CD14-positive monocyte (primary cell): ENCODE measurements at regions not wholly inside any gene's neighbourhood (a gene's known extent, or its start where the extent isn't known, plus 50 kb on each side); places are given as distances from the start of the nearest gene placed in this dataset.

Source experiments
- DNase-seq, 3 donors: peaks; one replicate each; pipeline ENCODE4 v3.0.0-alpha.2; 2011 to 2022
- H2AFZ ChIP-seq: 2 replicates; pipeline ENCODE4 v1.6.0; 2012; ENCODE audit warnings: mild to moderate bottlenecking, low read depth, low read length, inconsistent platforms; ENCODE audit not compliant: insufficient read depth, poor library complexity, severe bottlenecking
- H3K27ac ChIP-seq, 2 donors: 1 replicate in 1 of 2; 2 replicates in 1 of 2; pipeline ENCODE4 v1.5.1; 2012 to 2013; ENCODE audit warnings: low read length in 2 of 2, control low read depth in 1 of 2, inconsistent platforms in 1 of 2, low read depth in 1 of 2, mild to moderate bottlenecking in 1 of 2
- H3K27me3 ChIP-seq, 2 donors: one replicate each; pipeline versions ENCODE4 v1.6.0 to v1.6.1; 2011 to 2013; ENCODE audit warnings: low read length in 2 of 2; ENCODE audit not compliant: control insufficient read depth in 2 of 2, insufficient read depth in 2 of 2
- H3K36me3 ChIP-seq, 2 donors: replicated peaks in 1 of 2; 1 replicate in 1 of 2; 2 replicates in 1 of 2; pipeline versions ENCODE4 v1.5.1 to v1.6.1; 2012 to 2013; ENCODE audit warnings: low read length in 2 of 2, control low read depth in 1 of 2, inconsistent platforms in 1 of 2, mild to moderate bottlenecking in 1 of 2; ENCODE audit not compliant: insufficient read depth in 2 of 2, control insufficient read depth in 1 of 2
- H3K4me1 ChIP-seq, 2 donors: 1 replicate in 1 of 2; 2 replicates in 1 of 2; pipeline versions ENCODE4 v1.5.1 to v1.6.1; 2012 to 2013; ENCODE audit warnings: low read length in 2 of 2, control low read depth in 1 of 2, inconsistent platforms in 1 of 2, mild to moderate bottlenecking in 1 of 2, moderate library complexity in 1 of 2; ENCODE audit not compliant: insufficient read depth in 2 of 2, control insufficient read depth in 1 of 2
- H3K4me2 ChIP-seq: replicated peaks from 2 replicates; pipeline ENCODE3; 2012; ENCODE audit warnings: low read length, moderate library complexity, mild to moderate bottlenecking; ENCODE audit not compliant: poor library complexity, severe bottlenecking; ENCODE audit errors: extremely low read depth
- H3K4me3 ChIP-seq, 3 experiments: fragments of 200-600 bp in 1 of 3; sonication (generic) in 1 of 3; replicated peaks in 1 of 3; 1 replicate in 2 of 3; 2 replicates in 1 of 3; pipeline ENCODE4 v1.5.1; 2011 to 2013; ENCODE audit warnings: low read length in 3 of 3, mild to moderate bottlenecking in 3 of 3, control low read depth in 2 of 3, low read depth in 2 of 3, inconsistent platforms in 1 of 3, moderate library complexity in 1 of 3
- H3K79me2 ChIP-seq: 2 replicates; pipeline ENCODE4 v1.6.0; 2012; ENCODE audit warnings: mild to moderate bottlenecking, control low read depth, inconsistent platforms, low read length, moderate library complexity; ENCODE audit not compliant: insufficient read depth
- H3K9ac ChIP-seq: 2 replicates; pipeline ENCODE4 v1.6.0; 2017; ENCODE audit warnings: low read length, mild to moderate bottlenecking; ENCODE audit not compliant: insufficient read depth, poor library complexity, severe bottlenecking
- H3K9me3 ChIP-seq, 2 donors: replicated peaks in 1 of 2; 1 replicate in 1 of 2; 2 replicates in 1 of 2; pipeline versions ENCODE4 v1.5.1 to v1.6.1; 2012 to 2013; ENCODE audit warnings: low read length in 2 of 2, control low read depth in 1 of 2; ENCODE audit not compliant: control insufficient read depth in 1 of 2, insufficient read depth in 1 of 2
- H4K20me1 ChIP-seq: 2 replicates; pipeline ENCODE4 v1.6.0; 2012; ENCODE audit warnings: mild to moderate bottlenecking, low read length, control low read depth, moderate library complexity; ENCODE audit not compliant: insufficient read depth
- H3K27ac Mint-ChIP-seq, 7 donors: one replicate each; pipeline ENCODE4 v1.8.0; 2020; ENCODE audit warnings: mild to moderate bottlenecking in 7 of 7, mixed read lengths in 7 of 7, moderate library complexity in 6 of 7, inconsistent platforms in 2 of 7
- H3K27me3 Mint-ChIP-seq, 3 donors: one replicate each; pipeline ENCODE4 v1.8.0; 2021 to 2022; ENCODE audit warnings: low read depth in 3 of 3, mild to moderate bottlenecking in 3 of 3, mixed read lengths in 3 of 3, moderate library complexity in 3 of 3, inconsistent platforms in 1 of 3
- H3K36me3 Mint-ChIP-seq, 2 donors: one replicate each; pipeline ENCODE4 v1.8.0; 2020; ENCODE audit warnings: mixed read lengths in 2 of 2, inconsistent platforms in 1 of 2, mild to moderate bottlenecking in 1 of 2
- H3K4me1 Mint-ChIP-seq: one replicate; pipeline ENCODE4 v1.8.0; 2020; ENCODE audit warnings: mild to moderate bottlenecking, mixed read lengths
- H3K4me3 Mint-ChIP-seq, 2 donors: one replicate each; pipeline ENCODE4 v1.8.0; 2020; ENCODE audit warnings: mild to moderate bottlenecking in 2 of 2, mixed read lengths in 2 of 2, moderate library complexity in 1 of 2
- H3K9me3 Mint-ChIP-seq, 7 donors: one replicate each; pipeline ENCODE4 v1.8.0; 2020 to 2022; ENCODE audit warnings: mixed read lengths in 7 of 7, mild to moderate bottlenecking in 6 of 7, moderate library complexity in 6 of 7, inconsistent platforms in 2 of 7
- CTCF ChIP-seq: fragments of 200-600 bp; IDR thresholded peaks from one replicate; pipeline ENCODE4 v1.8.0; 2022; ENCODE audit warnings: antibody characterized with exemption, mild to moderate bottlenecking
- WGBS: methylation state at CpG from one replicate; pipeline ENCODE4 v1.1.5; 2013; ENCODE audit warnings: missing lambda C conversion rate; ENCODE audit not compliant: insufficient coverage; 5-methylcytosine and 5-hydroxymethylcytosine counted together
- intact Hi-C, 2 donors: fragments of 100-400 bp; cut with micrococcal nuclease; formaldehyde crosslinking; loops; one replicate each; pipeline versions ENCODE4 v1.15.0 to v1.15.1; 2023

GRCh38 chr4:41879552-41879951, 55.7 kb upstream of the TMEM33 start:
- Histone ChIP-seq H3K4me1 (peaks cover 13 to 16% of the 10 kb centered on the region in 2 donors), H3K9ac (no peak overlapping the region), H3K36me3 (no peaks in the 10 kb centered on the region), H4K20me1 (no peaks in the 10 kb centered on the region), H3K27me3 (peaks cover 87 to 98% of the 10 kb centered on the region in 2 donors), H3K4me3 (no peak overlapping the region), H2AFZ (no peak overlapping the region), H3K79me2 (no peaks in the 10 kb centered on the region), H3K27ac (no peak overlapping the region), H3K9me3 (peaks cover 0 to 44% of the 10 kb centered on the region in 2 donors), H3K4me2 (no peak overlapping the region)
- H3K36me3 Mint-ChIP-seq = no peaks in the 10 kb centered on the region
- H3K27ac Mint-ChIP-seq = no peak overlapping the region
- H3K27me3 Mint-ChIP-seq = peaks cover 95 to 97% (median 97%) of the 10 kb centered on the region in 3 donors
- no peak for TF ChIP-seq CTCF
- peaks cover 11% of the 10 kb centered on the region for H3K4me1 Mint-ChIP-seq
- intact Hi-C loops = no loop called here
- 6% methylated on average over 6 of the region's 12 CpGs for WGBS
- DNase-seq = no peak
- peaks cover 0 to 28% (median 7%) of the 10 kb centered on the region in 7 donors for H3K9me3 Mint-ChIP-seq
- peak overlapping the region in 1 of 2 donors; percentile 43 for H3K4me3 Mint-ChIP-seq

- WGBS = 0% methylated on average over 9 of the region's 25 CpGs
Observed at GRCh38 chr4:41878991-41879491, 56.2 kb upstream of the TMEM33 start.

More at GRCh38 chr4:41878991-41879491, 56.2 kb upstream of the TMEM33 start:
- H3K36me3 Mint-ChIP-seq = no peaks in the 10 kb centered on the region
- H3K9me3 Mint-ChIP-seq = peaks cover 0 to 30% (median 9%) of the 10 kb centered on the region in 7 donors
- intact Hi-C loops = no loop called here
- Histone ChIP-seq H3K9me3 (peaks cover 0 to 49% of the 10 kb centered on the region in 2 donors), H4K20me1 (no peaks in the 10 kb centered on the region), H2AFZ (no peak overlapping the region), H3K4me3 (no peak overlapping the region), H3K36me3 (no peaks in the 10 kb centered on the region), H3K27me3 (peaks cover 87 to 98% of the 10 kb centered on the region in 2 donors), H3K79me2 (no peaks in the 10 kb centered on the region), H3K4me1 (peaks cover 13 to 16% of the 10 kb centered on the region in 2 donors), H3K4me2 (no peak overlapping the region), H3K27ac (no peak overlapping the region), H3K9ac (no peak overlapping the region)
- H3K27ac Mint-ChIP-seq = no peak overlapping the region
- TF ChIP-seq CTCF = no peak
- peak overlapping the region in 1 of 2 donors; percentile 75 for H3K4me3 Mint-ChIP-seq
- DNase-seq = no peak
- H3K27me3 Mint-ChIP-seq = peaks cover 96 to 97% (median 97%) of the 10 kb centered on the region in 3 donors
- H3K4me1 Mint-ChIP-seq = peaks cover 11% of the 10 kb centered on the region
